KMS-11 (cell line): ENCODE measurements at regions not wholly inside any gene's neighbourhood (a gene's known extent, or its start where the extent isn't known, plus 50 kb on each side); places are given as distances from the start of the nearest gene placed in this dataset.

Source experiments
- H2AFZ ChIP-seq: fragments of 200-600 bp; sonication (generic); 2 replicates; pipeline ENCODE4 v1.6.1; 2016; ENCODE audit warnings: antibody characterized with exemption, mixed run types, low read depth
- H3K27ac ChIP-seq: fragments of 200-600 bp; sonication (generic); 2 replicates; pipeline ENCODE4 v1.6.1; 2016; ENCODE audit warnings: mild to moderate bottlenecking, mixed run types
- H3K27me3 ChIP-seq: fragments of 200-600 bp; sonication (generic); 2 replicates; pipeline ENCODE4 v1.6.1; 2017; ENCODE audit warnings: mild to moderate bottlenecking, low read depth, mixed run types, moderate library complexity; ENCODE audit not compliant: insufficient read depth
- H3K36me3 ChIP-seq: fragments of 200-600 bp; sonication (generic); 2 replicates; pipeline ENCODE4 v1.6.1; 2017; ENCODE audit warnings: mild to moderate bottlenecking, mixed run types; ENCODE audit not compliant: insufficient read depth
- H3K4me1 ChIP-seq: fragments of 200-600 bp; sonication (generic); 2 replicates; pipeline ENCODE4 v1.6.1; 2016; ENCODE audit warnings: mild to moderate bottlenecking, low read depth, mixed run types; ENCODE audit not compliant: poor library complexity, severe bottlenecking
- H3K4me2 ChIP-seq: fragments of 200-600 bp; sonication (generic); 2 replicates; pipeline ENCODE4 v1.7.0; 2016; ENCODE audit warnings: mild to moderate bottlenecking, mixed run types
- H3K4me3 ChIP-seq: fragments of 200-600 bp; sonication (generic); IDR thresholded peaks from 2 replicates; pipeline ENCODE4 v1.6.1; 2017; ENCODE audit warnings: low read depth, low read length, mixed read lengths; ENCODE audit not compliant: insufficient read depth
- H3K79me2 ChIP-seq: fragments of 200-600 bp; sonication (generic); 2 replicates; pipeline ENCODE4 v1.6.1; 2016; ENCODE audit warnings: low read depth, mixed run types; ENCODE audit not compliant: insufficient read depth
- H3K9ac ChIP-seq: fragments of 200-600 bp; sonication (generic); 2 replicates; pipeline ENCODE4 v1.6.1; 2016; ENCODE audit warnings: mild to moderate bottlenecking, mixed run types
- H4K20me1 ChIP-seq: fragments of 200-600 bp; sonication (generic); 2 replicates; pipeline ENCODE4 v1.6.1; 2016; ENCODE audit warnings: mild to moderate bottlenecking, mixed run types; ENCODE audit not compliant: insufficient read depth
- TF ChIP-seq, protein P1 (sequence below): fragments of 200-600 bp; sonication (generic); conservative IDR thresholded peaks from 2 replicates; pipeline ENCODE4 v1.6.1; 2017; ENCODE audit warnings: low read depth, mild to moderate bottlenecking, antibody characterized with exemption, low read length, moderate library complexity, mixed read lengths

DNA sequence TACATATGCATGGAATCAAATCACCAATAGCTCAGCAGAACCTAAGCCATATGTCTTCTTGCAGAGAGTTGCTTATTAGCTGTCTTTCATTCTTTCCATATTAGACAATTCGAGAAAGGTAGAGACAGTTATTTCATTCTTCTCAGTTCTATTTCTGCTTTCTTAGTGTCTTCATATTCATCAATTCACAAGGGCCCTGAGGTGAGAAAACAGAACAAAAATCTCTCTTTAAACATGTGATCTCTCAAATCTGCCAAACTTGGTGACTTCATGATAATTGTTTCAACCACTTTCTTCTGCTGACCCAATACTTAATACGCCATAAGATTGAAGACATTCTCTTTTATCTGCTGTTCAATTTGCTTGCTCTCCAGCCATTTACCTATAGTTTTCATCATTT lies 229.7 kb upstream of the MARCKS start:
- Histone ChIP-seq H3K9ac (no peak overlapping the region), H3K4me2 (no peak overlapping the region), H3K4me1 (peaks cover 62% of the 10 kb centered on the region), H3K79me2 (no peaks in the 10 kb centered on the region), H3K36me3 (no peaks in the 10 kb centered on the region), H2AFZ (no peak overlapping the region), H3K4me3 (no peak overlapping the region), H3K27ac (no peak overlapping the region), H4K20me1 (no peaks in the 10 kb centered on the region), H3K27me3 (no peaks in the 10 kb centered on the region)
- TF ChIP-seq, protein P1, sequence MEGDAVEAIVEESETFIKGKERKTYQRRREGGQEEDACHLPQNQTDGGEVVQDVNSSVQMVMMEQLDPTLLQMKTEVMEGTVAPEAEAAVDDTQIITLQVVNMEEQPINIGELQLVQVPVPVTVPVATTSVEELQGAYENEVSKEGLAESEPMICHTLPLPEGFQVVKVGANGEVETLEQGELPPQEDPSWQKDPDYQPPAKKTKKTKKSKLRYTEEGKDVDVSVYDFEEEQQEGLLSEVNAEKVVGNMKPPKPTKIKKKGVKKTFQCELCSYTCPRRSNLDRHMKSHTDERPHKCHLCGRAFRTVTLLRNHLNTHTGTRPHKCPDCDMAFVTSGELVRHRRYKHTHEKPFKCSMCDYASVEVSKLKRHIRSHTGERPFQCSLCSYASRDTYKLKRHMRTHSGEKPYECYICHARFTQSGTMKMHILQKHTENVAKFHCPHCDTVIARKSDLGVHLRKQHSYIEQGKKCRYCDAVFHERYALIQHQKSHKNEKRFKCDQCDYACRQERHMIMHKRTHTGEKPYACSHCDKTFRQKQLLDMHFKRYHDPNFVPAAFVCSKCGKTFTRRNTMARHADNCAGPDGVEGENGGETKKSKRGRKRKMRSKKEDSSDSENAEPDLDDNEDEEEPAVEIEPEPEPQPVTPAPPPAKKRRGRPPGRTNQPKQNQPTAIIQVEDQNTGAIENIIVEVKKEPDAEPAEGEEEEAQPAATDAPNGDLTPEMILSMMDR: no peak

DNA sequence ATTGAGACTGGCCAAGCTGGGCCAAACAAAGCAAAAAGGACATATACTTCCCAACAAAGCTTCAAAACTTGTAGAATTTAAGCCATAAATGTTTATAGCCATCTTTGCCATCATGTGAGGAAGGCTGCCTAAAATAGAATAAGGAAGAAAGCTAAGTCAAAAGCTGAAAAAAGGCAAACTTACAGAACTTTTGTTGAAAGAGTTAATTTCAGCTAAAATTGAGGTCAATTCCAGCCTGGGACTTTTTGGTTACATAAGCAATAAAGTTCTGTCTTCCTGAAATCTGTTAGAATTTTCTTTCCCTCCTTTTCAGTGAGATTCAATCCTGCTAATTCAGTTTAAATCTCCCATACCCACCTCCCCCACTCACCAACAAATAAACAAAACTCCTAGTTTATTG lies 227.9 kb upstream of the MARCKS start:
- Histone ChIP-seq H3K4me2 (no peak overlapping the region), H3K27me3 (no peaks in the 10 kb centered on the region)
- TF ChIP-seq, protein P1: no peak

DNA sequence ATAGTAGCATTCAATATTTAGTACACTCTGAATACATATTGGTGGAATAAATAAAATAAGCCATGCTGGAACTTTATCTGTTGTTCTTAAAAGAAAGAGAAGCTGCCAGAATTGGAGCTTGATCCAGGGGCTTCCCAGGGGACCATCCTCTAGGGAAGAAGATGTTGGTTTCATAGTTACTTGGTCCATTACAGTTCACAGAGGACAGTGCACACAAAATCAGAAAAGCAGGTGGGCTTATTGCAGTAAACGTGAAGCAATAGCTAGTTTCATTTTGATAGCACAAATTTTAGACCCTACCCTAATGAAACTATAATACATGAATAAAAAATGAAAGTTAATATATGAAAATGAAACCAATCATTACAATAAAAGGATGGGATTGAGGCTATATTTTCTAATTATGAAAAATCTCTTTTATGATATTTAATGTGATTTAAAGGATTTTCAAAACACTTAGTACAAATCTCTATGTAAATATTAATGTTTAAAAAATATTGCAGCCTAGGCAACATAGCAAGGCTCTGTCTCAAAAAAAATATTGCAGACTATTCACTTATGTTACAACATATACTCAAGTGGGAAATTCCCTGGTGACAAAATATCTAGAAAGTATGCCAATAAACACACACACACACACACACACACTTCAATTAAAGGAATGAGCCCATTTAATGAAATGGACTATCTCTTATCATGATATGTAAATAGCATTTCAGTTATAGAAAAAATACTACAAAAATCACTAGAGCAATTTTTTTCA lies 227.0 kb upstream of the MARCKS start:
- no peaks in the 10 kb centered on the region for H3K36me3 ChIP-seq
- no peaks in the 10 kb centered on the region for H3K79me2 ChIP-seq
- H3K27ac ChIP-seq: peak overlapping the region; percentile 79
- no peak overlapping the region for H2AFZ ChIP-seq
- H3K4me3 ChIP-seq: no peak overlapping the region
- no peaks in the 10 kb centered on the region for H3K27me3 ChIP-seq
- peak overlapping the region; percentile 78 for H3K4me2 ChIP-seq
- TF ChIP-seq, protein P1: no peak
- H3K9ac ChIP-seq: no peak overlapping the region; the same call in 1 of the 2 replicates
- no peaks in the 10 kb centered on the region for H4K20me1 ChIP-seq
- H3K4me1 ChIP-seq: peaks cover 61% of the 10 kb centered on the region

More for the DNA sequence above, 227.9 kb upstream of the MARCKS start:
- Histone ChIP-seq H4K20me1 (no peaks in the 10 kb centered on the region), H2AFZ (no peak overlapping the region), H3K4me3 (no peak overlapping the region), H3K27ac (no peak overlapping the region), H3K4me1 (peaks cover 63% of the 10 kb centered on the region), H3K9ac (no peak overlapping the region), H3K36me3 (no peaks in the 10 kb centered on the region), H3K79me2 (no peaks in the 10 kb centered on the region)

DNA sequence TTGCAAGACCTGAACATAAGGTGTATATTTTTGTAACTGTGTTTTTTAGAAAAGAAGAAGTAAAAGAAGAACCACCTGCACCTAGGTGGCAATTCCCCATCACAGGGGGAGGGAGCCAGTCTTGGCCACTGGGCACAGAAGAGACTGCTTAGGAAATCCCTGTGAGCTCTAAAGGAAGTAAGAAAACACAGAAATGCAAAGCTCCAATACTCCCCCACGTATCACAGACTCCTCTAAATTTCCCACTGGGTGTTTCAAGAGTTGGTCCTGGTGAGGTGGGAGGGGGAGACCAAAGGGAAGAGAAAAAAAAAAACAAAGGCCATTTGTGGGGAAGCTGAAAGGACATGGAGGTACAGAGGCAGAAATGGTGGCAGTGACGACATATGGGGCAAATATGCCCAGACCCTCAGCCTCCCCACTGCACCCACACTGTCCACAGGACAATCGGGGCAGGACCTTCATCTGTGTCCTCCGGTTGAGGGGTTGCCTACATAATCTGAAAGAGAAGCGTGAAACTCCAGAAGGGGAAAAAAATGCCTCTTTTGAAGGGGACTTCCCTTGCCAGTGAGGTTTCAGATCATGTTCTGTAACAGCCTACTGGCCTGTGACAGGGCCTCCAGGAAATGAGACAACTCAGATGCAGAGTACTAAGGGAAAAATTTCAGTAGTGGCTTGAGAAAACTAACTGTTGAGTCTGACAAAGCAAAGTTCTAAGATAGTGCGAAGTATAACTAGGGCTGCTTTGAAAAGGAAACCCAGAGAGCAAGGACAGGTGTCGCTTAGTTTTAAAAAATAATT lies 226.2 kb upstream of the MARCKS start:
- Histone ChIP-seq H3K27me3 (no peaks in the 10 kb centered on the region), H3K4me1 (peaks cover 53% of the 10 kb centered on the region), H3K36me3 (no peaks in the 10 kb centered on the region), H3K4me2 (peak overlapping the region; percentile 78), H2AFZ (peak overlapping the region; percentile 76), H3K9ac (peak overlapping the region; percentile 54), H3K27ac (peak overlapping the region; percentile 79), H3K79me2 (no peaks in the 10 kb centered on the region), H4K20me1 (no peaks in the 10 kb centered on the region), H3K4me3 (no peak overlapping the region)
- TF ChIP-seq, protein P1: no peak
